OCI-LY1 (cell line): ENCODE measurements at regions not wholly inside any gene's neighbourhood (a gene's known extent, or its start where the extent isn't known, plus 50 kb on each side); places are given as distances from the start of the nearest gene placed in this dataset.

Experiments used
- H2AFZ ChIP-seq: fragments of 200-600 bp; sonication (generic), shearing (Covaris generic); 2 replicates; pipeline ENCODE4 v1.6.0; 2014; ENCODE audit warnings: antibody characterized with exemption, mild to moderate bottlenecking, low read length
- H3F3A ChIP-seq: fragments of 200-600 bp; sonication (generic), shearing (Covaris generic); 2 replicates; pipeline ENCODE4 v1.6.0; 2014; ENCODE audit warnings: mild to moderate bottlenecking, antibody characterized with exemption, low read length, moderate library complexity; ENCODE audit not compliant: insufficient read depth
- H3K27ac ChIP-seq: fragments of 200-600 bp; sonication (generic); 2 replicates; pipeline ENCODE4 v1.5.1; 2014; ENCODE audit warnings: low read length, mixed run types, mild to moderate bottlenecking, low read depth; ENCODE audit not compliant: poor library complexity, severe bottlenecking
- H3K27me3 ChIP-seq: fragments of 200-600 bp; sonication (generic); 2 replicates; pipeline ENCODE4 v1.6.0; 2014; ENCODE audit warnings: antibody characterized with exemption, mild to moderate bottlenecking, low read length, moderate library complexity; ENCODE audit not compliant: insufficient read depth
- H3K36me3 ChIP-seq: fragments of 200-600 bp; sonication (generic); 2 replicates; pipeline ENCODE4 v1.6.1; 2014; ENCODE audit warnings: mild to moderate bottlenecking, antibody characterized with exemption, low read length, moderate library complexity, mixed read lengths; ENCODE audit not compliant: insufficient read depth
- H3K4me1 ChIP-seq: fragments of 200-600 bp; sonication (generic); 2 replicates; pipeline ENCODE4 v1.5.1; 2014; ENCODE audit warnings: mild to moderate bottlenecking, low read length, moderate library complexity; ENCODE audit not compliant: insufficient read depth, severe bottlenecking
- H3K4me2 ChIP-seq: fragments of 200-600 bp; sonication (generic), shearing (Covaris generic); 2 replicates; pipeline ENCODE4 v1.6.1; 2014; ENCODE audit warnings: low read length
- H3K4me3 ChIP-seq: fragments of 200-600 bp; sonication (generic); 2 replicates; pipeline ENCODE4 v1.5.1; 2014; ENCODE audit warnings: low read length, low read depth, mild to moderate bottlenecking, mixed read lengths; ENCODE audit not compliant: poor library complexity, severe bottlenecking
- H3K79me2 ChIP-seq: fragments of 200-600 bp; shearing (Covaris generic); 2 replicates; pipeline ENCODE4 v1.6.1; 2016; ENCODE audit warnings: mixed run types, low read length, mixed read lengths; ENCODE audit not compliant: insufficient read depth
- H3K9ac ChIP-seq: fragments of 200-600 bp; sonication (generic), shearing (Covaris generic); 2 replicates; pipeline ENCODE4 v1.6.1; 2014; ENCODE audit warnings: mild to moderate bottlenecking, low read length, mixed read lengths
- H3K9me2 ChIP-seq: fragments of 200-600 bp; sonication (generic), shearing (Covaris generic); 2 replicates; pipeline ENCODE4 v1.6.1; 2014; ENCODE audit warnings: low read depth, mild to moderate bottlenecking, low read length, mixed read lengths
- H3K9me3 ChIP-seq: fragments of 200-600 bp; shearing (Covaris generic); 2 replicates; pipeline ENCODE4 v1.6.1; 2014; ENCODE audit warnings: low read length, mixed read lengths
- H4K20me1 ChIP-seq: fragments of 200-600 bp; sonication (generic), shearing (Covaris generic); 2 replicates; pipeline ENCODE4 v1.6.0; 2016; ENCODE audit warnings: mild to moderate bottlenecking, low read length; ENCODE audit not compliant: insufficient read depth
- EZH2 ChIP-seq: fragments of 200-600 bp; sonication (generic), shearing (Covaris generic); IDR thresholded peaks from 2 replicates; pipeline ENCODE4 v1.8.0; 2017; ENCODE audit warnings: borderline replicate concordance, mixed run types, mild to moderate bottlenecking, antibody characterized with exemption, low read length, moderate library complexity, mixed read lengths
- TF ChIP-seq, protein P1 (sequence below): fragments of 200-600 bp; sonication (generic), shearing (Covaris generic); IDR thresholded peaks from 2 replicates; pipeline ENCODE4 v1.5.1; 2017; ENCODE audit warnings: mild to moderate bottlenecking, antibody characterized with exemption, low read length, moderate library complexity, mixed read lengths

DNA sequence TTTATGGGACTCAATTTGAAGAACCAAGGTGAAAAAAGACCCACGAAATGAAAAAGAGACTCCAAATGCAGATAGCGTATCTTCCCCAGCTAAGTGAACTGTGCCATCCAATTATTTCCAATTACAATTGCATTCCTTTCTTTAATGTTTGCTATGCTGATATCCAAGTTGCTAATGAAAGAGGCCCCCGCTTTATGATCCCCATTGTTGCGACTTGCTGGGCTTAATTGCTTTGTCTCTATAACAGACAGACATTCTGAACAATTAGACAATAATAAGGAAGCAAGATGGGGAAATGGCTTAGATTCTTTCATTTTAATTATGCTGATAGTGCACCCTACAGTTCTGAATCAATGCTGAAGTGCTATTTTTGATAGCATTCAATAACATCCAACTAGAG is 354.3 kb downstream of the KIF4B start:
- Histone ChIP-seq H3K4me1 (no peaks in the 10 kb centered on the region), H3K36me3 (no peaks in the 10 kb centered on the region), H3K9ac (no peak overlapping the region), H3K9me2 (no peaks in the 10 kb centered on the region), H3K27me3 (no peaks in the 10 kb centered on the region), H3K27ac (no peak overlapping the region), H3F3A (no peaks in the 10 kb centered on the region), H2AFZ (no peak overlapping the region), H3K9me3 (no peaks in the 10 kb centered on the region), H3K4me2 (no peak overlapping the region), H3K4me3 (no peak overlapping the region), H3K79me2 (no peaks in the 10 kb centered on the region), H4K20me1 (no peaks in the 10 kb centered on the region)
- TF ChIP-seq EZH2: no peak
- TF ChIP-seq, protein P1, sequence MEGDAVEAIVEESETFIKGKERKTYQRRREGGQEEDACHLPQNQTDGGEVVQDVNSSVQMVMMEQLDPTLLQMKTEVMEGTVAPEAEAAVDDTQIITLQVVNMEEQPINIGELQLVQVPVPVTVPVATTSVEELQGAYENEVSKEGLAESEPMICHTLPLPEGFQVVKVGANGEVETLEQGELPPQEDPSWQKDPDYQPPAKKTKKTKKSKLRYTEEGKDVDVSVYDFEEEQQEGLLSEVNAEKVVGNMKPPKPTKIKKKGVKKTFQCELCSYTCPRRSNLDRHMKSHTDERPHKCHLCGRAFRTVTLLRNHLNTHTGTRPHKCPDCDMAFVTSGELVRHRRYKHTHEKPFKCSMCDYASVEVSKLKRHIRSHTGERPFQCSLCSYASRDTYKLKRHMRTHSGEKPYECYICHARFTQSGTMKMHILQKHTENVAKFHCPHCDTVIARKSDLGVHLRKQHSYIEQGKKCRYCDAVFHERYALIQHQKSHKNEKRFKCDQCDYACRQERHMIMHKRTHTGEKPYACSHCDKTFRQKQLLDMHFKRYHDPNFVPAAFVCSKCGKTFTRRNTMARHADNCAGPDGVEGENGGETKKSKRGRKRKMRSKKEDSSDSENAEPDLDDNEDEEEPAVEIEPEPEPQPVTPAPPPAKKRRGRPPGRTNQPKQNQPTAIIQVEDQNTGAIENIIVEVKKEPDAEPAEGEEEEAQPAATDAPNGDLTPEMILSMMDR: no peak

DNA sequence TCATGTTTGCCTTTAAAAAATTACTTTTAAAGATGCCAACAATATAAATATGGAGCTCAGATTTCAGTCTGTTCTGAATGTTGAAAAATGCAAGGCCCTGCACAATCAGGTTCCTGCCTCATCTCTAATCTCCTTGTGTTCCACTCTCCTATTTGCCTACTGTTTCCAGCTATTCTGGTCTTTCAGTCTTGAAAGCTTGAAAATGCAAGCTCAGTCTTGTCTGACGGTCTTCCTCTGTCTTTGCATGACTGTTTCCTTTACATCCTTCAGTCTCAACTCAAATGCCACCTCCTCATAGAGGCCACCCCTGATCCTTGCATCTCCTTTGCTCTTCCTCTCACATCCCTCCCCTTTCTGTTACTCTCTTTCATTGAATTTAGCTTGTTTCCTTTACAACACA is 354.9 kb downstream of the KIF4B start:
- H3K79me2 ChIP-seq: no peaks in the 10 kb centered on the region
- no peak overlapping the region for H3K4me3 ChIP-seq
- no peaks in the 10 kb centered on the region for H3K4me1 ChIP-seq

DNA sequence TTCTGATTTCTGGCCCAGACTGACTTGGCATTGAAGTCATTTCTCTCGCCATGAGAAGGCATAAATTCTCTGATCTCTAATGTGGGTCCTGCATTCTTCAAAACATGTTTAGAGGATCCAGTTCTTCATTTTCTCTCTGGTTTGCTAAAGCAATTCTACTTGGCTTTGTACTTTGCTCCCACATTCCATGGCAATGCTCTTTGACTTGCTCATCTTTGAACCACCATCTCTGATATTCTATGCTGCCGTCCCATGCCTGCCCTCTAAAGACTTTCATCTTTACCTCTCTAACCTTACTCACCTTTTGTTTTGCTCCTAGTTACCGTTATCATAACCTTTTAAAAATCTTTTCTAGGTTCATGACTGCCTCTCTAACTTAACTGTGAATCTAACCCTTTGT is 366.9 kb downstream of the KIF4B start:
- Histone ChIP-seq H3K27ac (no peak overlapping the region), H3F3A (no peaks in the 10 kb centered on the region), H3K4me2 (no peak overlapping the region), H2AFZ (no peak overlapping the region), H3K27me3 (no peaks in the 10 kb centered on the region), H3K9me2 (no peaks in the 10 kb centered on the region), H3K36me3 (no peaks in the 10 kb centered on the region), H3K4me3 (no peak overlapping the region), H3K4me1 (no peaks in the 10 kb centered on the region), H3K9ac (no peak overlapping the region), H3K9me3 (no peaks in the 10 kb centered on the region), H3K79me2 (no peaks in the 10 kb centered on the region), H4K20me1 (no peaks in the 10 kb centered on the region)
- TF ChIP-seq EZH2: no peak

More for the DNA sequence above, 354.9 kb downstream of the KIF4B start:
- no peaks in the 10 kb centered on the region for H3K9me3 ChIP-seq
- H2AFZ ChIP-seq: no peak overlapping the region
- H3F3A ChIP-seq: no peaks in the 10 kb centered on the region
- no peak overlapping the region for H3K27ac ChIP-seq
- no peaks in the 10 kb centered on the region for H3K36me3 ChIP-seq
- H4K20me1 ChIP-seq: no peaks in the 10 kb centered on the region
- TF ChIP-seq, protein P1: no peak
- no peak for TF ChIP-seq EZH2
- no peak overlapping the region for H3K9ac ChIP-seq
- H3K9me2 ChIP-seq: no peaks in the 10 kb centered on the region
- no peaks in the 10 kb centered on the region for H3K27me3 ChIP-seq
- H3K4me2 ChIP-seq: no peak overlapping the region

DNA sequence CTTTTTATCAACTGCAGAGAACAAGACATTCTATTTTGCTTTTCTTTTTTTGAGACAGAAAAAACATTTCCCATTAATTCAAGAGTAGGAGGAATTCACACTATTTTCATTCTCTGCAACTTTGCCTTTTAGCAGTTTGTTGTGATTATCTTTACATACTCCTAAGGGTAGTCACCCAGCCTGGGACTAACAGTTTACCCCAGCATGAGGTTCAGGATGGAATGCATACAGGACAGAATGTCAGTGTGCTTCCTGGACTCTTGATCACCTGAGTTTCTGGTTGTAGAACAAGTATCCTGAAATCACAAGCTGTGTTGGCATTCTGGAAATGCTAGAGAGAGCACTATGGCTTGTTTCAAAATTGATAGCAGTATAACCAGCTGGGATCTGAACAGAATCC is 368.1 kb downstream of the KIF4B start:
- no peaks in the 10 kb centered on the region for H4K20me1 ChIP-seq
- no peaks in the 10 kb centered on the region for H3K36me3 ChIP-seq
- no peak overlapping the region for H3K27ac ChIP-seq
- no peak overlapping the region for H3K4me2 ChIP-seq
- no peaks in the 10 kb centered on the region for H3K9me2 ChIP-seq
- no peak overlapping the region for H2AFZ ChIP-seq
- no peaks in the 10 kb centered on the region for H3K9me3 ChIP-seq
- no peaks in the 10 kb centered on the region for H3K27me3 ChIP-seq
- no peaks in the 10 kb centered on the region for H3K4me1 ChIP-seq
- no peaks in the 10 kb centered on the region for H3F3A ChIP-seq
- TF ChIP-seq, protein P1: no peak
- no peak for TF ChIP-seq EZH2
- no peaks in the 10 kb centered on the region for H3K79me2 ChIP-seq
- no peak overlapping the region for H3K4me3 ChIP-seq
- no peak overlapping the region for H3K9ac ChIP-seq
